Naive thymus-derived CD4-positive, alpha-beta T cell (primary cell): ENCODE measurements at regions not wholly inside any gene's neighbourhood (a gene's known extent, or its start where the extent isn't known, plus 50 kb on each side); places are given as distances from the start of the nearest gene placed in this dataset.
A peak's percentile ranks its signal among the peaks of the same experiment; 100 is the strongest.

Experiments
- ATAC-seq: fragments of 150-1000 bp; cut with Tn5 transposase; 2 replicates; pipeline ENCODE4 v1.10.0; 2021; ENCODE audit warnings: mild to moderate bottlenecking, moderate library complexity
- CTCF ChIA-PET: fragments of 350-600 bp; sonication (Branson Sonifier 250); formaldehyde crosslinking; loops from one replicate; lab custom pipeline; 2021; ENCODE audit warnings: antibody characterized with exemption; lab: Charles Lee
- POLR2A ChIA-PET: fragments of 350-600 bp; sonication (Branson Sonifier 250); formaldehyde crosslinking; loops from one replicate; lab custom pipeline; 2021; ENCODE audit warnings: antibody characterized with exemption, inconsistent platforms; lab: Charles Lee
- DNase-seq, 9 donors: peaks; one replicate each; pipeline versions ENCODE4 v3.0.0 to v3.0.0-alpha.2; 2020 to 2022; ENCODE audit warnings: mixed read lengths in 1 of 9
- H3K27ac ChIP-seq: one replicate; pipeline ENCODE4 v1.7.0; 2013; ENCODE audit warnings: mild to moderate bottlenecking, low read depth, low read length, moderate library complexity
- H3K27me3 ChIP-seq, 2 donors: one replicate each; pipeline ENCODE4 v1.7.0; 2013; ENCODE audit warnings: low read length in 2 of 2, mild to moderate bottlenecking in 2 of 2, moderate library complexity in 2 of 2; ENCODE audit not compliant: control insufficient read depth in 2 of 2, insufficient read depth in 2 of 2
- H3K36me3 ChIP-seq, 3 experiments: 1 replicate in 2 of 3; 2 replicates in 1 of 3; pipeline ENCODE4 v1.7.0; 2013; ENCODE audit warnings: low read length in 3 of 3, mild to moderate bottlenecking in 3 of 3, moderate library complexity in 1 of 3; ENCODE audit not compliant: insufficient read depth in 3 of 3, control insufficient read depth in 2 of 3
- H3K4me1 ChIP-seq, 2 donors: one replicate each; pipeline ENCODE4 v1.7.0; 2013; ENCODE audit warnings: low read length in 2 of 2, mild to moderate bottlenecking in 2 of 2, moderate library complexity in 1 of 2; ENCODE audit not compliant: control insufficient read depth in 2 of 2, insufficient read depth in 2 of 2
- H3K4me3 ChIP-seq: 2 replicates; pipeline ENCODE4 v1.7.0; 2013; ENCODE audit warnings: mild to moderate bottlenecking, low read length
- H3K9me3 ChIP-seq, 3 experiments: 1 replicate in 2 of 3; 2 replicates in 1 of 3; pipeline ENCODE4 v1.7.0; 2013; ENCODE audit warnings: low read length in 3 of 3; ENCODE audit not compliant: control insufficient read depth in 2 of 3
- H3K27ac Mint-ChIP-seq, 9 donors: one replicate each; pipeline ENCODE4 v1.8.0; 2020 to 2022; ENCODE audit warnings: mixed read lengths in 9 of 9, mild to moderate bottlenecking in 8 of 9, moderate library complexity in 5 of 9, inconsistent platforms in 2 of 9
- H3K27me3 Mint-ChIP-seq, 5 donors: one replicate each; pipeline ENCODE4 v1.8.0; 2021 to 2022; ENCODE audit warnings: mixed read lengths in 5 of 5, mild to moderate bottlenecking in 1 of 5
- H3K36me3 Mint-ChIP-seq, 5 donors: one replicate each; pipeline ENCODE4 v1.8.0; 2020 to 2022; ENCODE audit warnings: mixed read lengths in 5 of 5, mild to moderate bottlenecking in 3 of 5, inconsistent platforms in 1 of 5
- H3K4me1 Mint-ChIP-seq, 7 donors: one replicate each; pipeline ENCODE4 v1.8.0; 2020 to 2022; ENCODE audit warnings: mixed read lengths in 7 of 7, mild to moderate bottlenecking in 3 of 7, inconsistent platforms in 1 of 7
- H3K4me3 Mint-ChIP-seq, 10 donors: one replicate each; pipeline ENCODE4 v1.8.0; 2020 to 2022; ENCODE audit warnings: mild to moderate bottlenecking in 10 of 10, mixed read lengths in 10 of 10, moderate library complexity in 6 of 10, inconsistent platforms in 2 of 10
- H3K9me3 Mint-ChIP-seq, 11 donors: one replicate each; pipeline ENCODE4 v1.8.0; 2020 to 2022; ENCODE audit warnings: mixed read lengths in 11 of 11, mild to moderate bottlenecking in 4 of 11, inconsistent platforms in 1 of 11, moderate library complexity in 1 of 11
- intact Hi-C, 2 donors: fragments of 100-400 bp; cut with micrococcal nuclease; formaldehyde crosslinking; loops; one replicate each; pipeline ENCODE4 v1.15.1; 2023

DNA sequence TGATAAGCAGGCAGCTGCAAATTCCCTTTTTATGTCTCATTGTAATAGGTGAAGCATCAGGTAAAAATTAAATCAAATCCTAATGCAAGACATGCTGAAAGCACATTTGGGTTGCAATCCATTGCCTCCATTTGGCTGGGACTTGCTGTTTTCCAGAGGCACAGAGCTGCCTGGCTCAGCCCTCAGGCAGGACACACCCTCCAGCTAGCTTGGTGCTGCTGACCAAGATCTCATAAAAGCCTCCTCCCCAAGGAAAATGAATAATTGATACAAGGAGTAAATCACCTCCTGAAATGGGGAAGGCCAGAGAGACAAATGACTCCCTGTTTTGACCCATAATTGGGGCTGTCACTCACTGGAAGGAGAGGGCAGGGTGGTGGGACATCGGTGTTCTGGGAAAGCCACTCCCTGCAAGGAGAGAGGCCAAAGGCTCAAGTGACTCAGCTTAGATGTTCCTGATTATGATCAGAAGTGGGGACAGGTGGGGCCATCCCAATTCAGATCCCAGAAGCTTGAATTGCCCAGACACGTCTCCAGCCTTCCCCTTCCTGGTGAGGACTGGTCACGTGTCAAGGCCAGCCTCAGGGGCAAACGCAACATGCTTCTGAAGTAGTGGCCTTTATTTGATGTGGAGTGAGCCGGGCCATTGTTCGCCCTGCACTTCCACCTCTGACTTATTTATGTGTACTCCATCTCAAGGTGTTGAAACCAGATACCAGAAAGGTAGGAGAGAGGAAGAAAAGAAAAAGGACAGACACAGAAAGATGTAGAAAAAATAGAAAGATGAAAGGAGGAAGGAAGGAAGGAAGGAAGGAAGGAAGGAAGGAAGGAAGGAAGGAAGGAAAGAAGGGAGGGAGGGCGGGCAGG is 773.7 kb downstream of the BCL11B start:
- H3K36me3 Mint-ChIP-seq, result no peaks in the 10 kb centered on the region
- H3K9me3 ChIP-seq, result no peaks in the 10 kb centered on the region
- DNase-seq, result no peak
- H3K4me3 Mint-ChIP-seq, result no peak overlapping the region
- intact Hi-C loops, result no loop called here
- ChIA-PET POLR2A (interaction anchor here (0.6 kb wide), 1 partner anchor 252 kb away, joined by 3 read pairs; no protein-coding TSS in a partner anchor), CTCF (no interaction called here)
- no peak overlapping the region for H3K27ac ChIP-seq
- H3K4me3 ChIP-seq, result no peak overlapping the region
- peak overlapping the region in 3 of 9 donors; percentile 5 to 54 (median 33) for H3K27ac Mint-ChIP-seq
- H3K36me3 ChIP-seq, result no peaks in the 10 kb centered on the region
- H3K27me3 Mint-ChIP-seq, result no peaks in the 10 kb centered on the region
- no peaks in the 10 kb centered on the region for H3K27me3 ChIP-seq
- H3K4me1 Mint-ChIP-seq, result peaks cover 0 to 31% (median 11%) of the 10 kb centered on the region in 7 donors
- no peaks in the 10 kb centered on the region for H3K4me1 ChIP-seq
- H3K9me3 Mint-ChIP-seq, result no peaks in the 10 kb centered on the region
- no peak for ATAC-seq

DNA sequence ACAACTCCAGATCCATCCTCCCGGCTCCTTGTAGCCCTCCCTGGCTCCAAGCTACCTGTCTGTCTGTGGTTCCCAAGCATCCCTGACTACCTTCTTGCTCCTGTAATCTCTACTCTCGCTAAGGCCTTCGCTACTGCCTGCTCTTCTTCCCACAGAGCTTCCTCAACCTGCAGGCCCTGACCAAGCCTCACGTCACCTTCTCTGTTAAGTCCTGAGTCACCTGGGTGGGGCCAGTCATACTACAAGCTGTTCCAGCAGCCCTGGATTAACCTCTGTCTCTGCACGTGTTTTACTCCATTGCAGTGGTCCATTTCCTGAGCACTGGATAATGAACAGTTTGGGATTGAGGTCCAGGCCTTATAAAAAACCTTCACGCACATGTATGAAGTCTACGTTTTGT is 770.7 kb downstream of the BCL11B start:
- no peak overlapping the region for H3K27ac ChIP-seq
- Mint-ChIP-seq H3K4me3 (no peak overlapping the region), H3K36me3 (peaks cover 0 to 4% (median 0%) of the 10 kb centered on the region in 5 donors), H3K9me3 (peaks cover 0 to 5% (median 0%) of the 10 kb centered on the region in 11 donors), H3K4me1 (peaks cover 0 to 26% (median 11%) of the 10 kb centered on the region in 7 donors), H3K27me3 (no peaks in the 10 kb centered on the region), H3K27ac (peak overlapping the region in 1 of 9 donors; percentile 13)
- ChIA-PET CTCF (no interaction called here), POLR2A (no interaction called here)
- ATAC-seq (no peak), DNase-seq (no peak)
- no peaks in the 10 kb centered on the region for H3K4me1 ChIP-seq
- no peaks in the 10 kb centered on the region for H3K9me3 ChIP-seq
- intact Hi-C loops, result no loop called here
- H3K27me3 ChIP-seq, result no peaks in the 10 kb centered on the region
- no peak overlapping the region for H3K4me3 ChIP-seq
- H3K36me3 ChIP-seq, result no peaks in the 10 kb centered on the region

DNA sequence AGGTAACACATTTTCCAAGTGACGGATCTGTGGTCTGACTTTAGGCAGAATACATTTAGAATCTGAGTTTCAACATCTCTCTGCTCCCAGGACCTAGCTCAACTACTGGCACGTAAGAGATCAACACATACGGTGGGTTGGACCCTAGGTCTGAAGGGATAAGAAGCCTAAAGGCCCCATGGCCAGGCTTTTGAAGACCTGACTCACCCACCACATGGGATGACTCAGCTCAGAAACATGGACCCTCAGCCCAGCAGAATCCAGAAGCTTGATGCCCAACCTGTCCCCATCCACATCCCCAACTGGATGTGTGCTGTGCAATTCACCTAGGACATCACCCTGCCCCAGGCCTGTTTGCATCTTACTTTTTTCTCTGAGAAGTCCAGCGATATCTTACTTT is 770.2 kb downstream of the BCL11B start:
- Mint-ChIP-seq H3K4me1 (peaks cover 0 to 26% (median 11%) of the 10 kb centered on the region in 7 donors), H3K36me3 (peaks cover 0 to 4% (median 0%) of the 10 kb centered on the region in 5 donors), H3K27ac (no peak overlapping the region), H3K4me3 (no peak overlapping the region), H3K9me3 (peaks cover 0 to 6% (median 0%) of the 10 kb centered on the region in 11 donors), H3K27me3 (no peaks in the 10 kb centered on the region)
- CTCF ChIA-PET, result no interaction called here
- Histone ChIP-seq H3K36me3 (no peaks in the 10 kb centered on the region), H3K9me3 (no peaks in the 10 kb centered on the region), H3K27me3 (no peaks in the 10 kb centered on the region), H3K4me3 (no peak overlapping the region), H3K27ac (no peak overlapping the region), H3K4me1 (no peaks in the 10 kb centered on the region)
- intact Hi-C loops, result no loop called here
- DNase-seq, result no peak
- POLR2A ChIA-PET, result no interaction called here
- no peak for ATAC-seq

DNA sequence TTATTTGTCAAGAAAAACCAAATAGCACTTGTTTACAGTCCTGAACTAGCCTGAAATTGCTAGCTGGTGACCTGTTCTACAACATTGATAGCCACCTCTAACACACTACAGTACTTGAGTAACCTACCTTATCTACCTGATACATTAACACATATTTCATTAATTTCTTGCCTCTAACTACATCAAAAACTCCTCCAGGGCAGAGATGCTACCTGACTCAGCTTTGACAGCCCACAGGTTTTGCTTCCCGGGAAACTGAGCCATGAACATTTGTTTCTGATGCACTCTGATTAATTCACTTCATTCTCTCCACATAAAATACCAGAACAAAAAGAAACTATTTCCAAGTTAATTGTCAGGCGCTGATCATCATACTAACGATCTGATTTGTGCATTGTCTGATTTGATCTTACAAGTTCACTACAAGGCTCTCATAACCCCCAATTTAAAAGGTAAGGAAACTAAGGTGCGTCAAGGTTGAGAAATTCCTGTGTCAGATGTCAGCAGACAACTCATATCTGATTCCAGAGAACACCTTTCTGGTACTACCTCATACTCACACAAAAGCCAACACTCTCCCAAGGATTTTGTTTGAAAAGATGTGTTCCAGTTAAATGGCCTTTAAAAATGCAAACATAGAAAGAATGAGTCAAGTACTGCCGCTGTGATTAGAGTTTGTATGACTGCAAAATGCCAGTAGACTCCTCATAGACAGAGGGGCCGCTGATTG is 768.7 kb downstream of the BCL11B start:
- H3K4me1 Mint-ChIP-seq, result peaks cover 0 to 15% (median 9%) of the 10 kb centered on the region in 7 donors
- H3K27ac Mint-ChIP-seq, result no peak overlapping the region
- intact Hi-C loops, result no loop called here
- Histone ChIP-seq H3K27me3 (no peaks in the 10 kb centered on the region), H3K27ac (no peak overlapping the region), H3K9me3 (no peaks in the 10 kb centered on the region), H3K4me1 (no peaks in the 10 kb centered on the region), H3K36me3 (no peaks in the 10 kb centered on the region), H3K4me3 (no peak overlapping the region)
- peaks cover 0 to 6% (median 0%) of the 10 kb centered on the region in 5 donors for H3K36me3 Mint-ChIP-seq
- POLR2A ChIA-PET, result no interaction called here
- H3K9me3 Mint-ChIP-seq, result peaks cover 0 to 6% (median 0%) of the 10 kb centered on the region in 11 donors
- CTCF ChIA-PET, result interaction anchor here (0.5 kb wide), 1 partner anchor 181 kb away, joined by 4 read pairs; no protein-coding TSS in a partner anchor
- H3K4me3 Mint-ChIP-seq, result no peak overlapping the region
- no peak for ATAC-seq
- no peak for DNase-seq
- no peaks in the 10 kb centered on the region for H3K27me3 Mint-ChIP-seq

DNA sequence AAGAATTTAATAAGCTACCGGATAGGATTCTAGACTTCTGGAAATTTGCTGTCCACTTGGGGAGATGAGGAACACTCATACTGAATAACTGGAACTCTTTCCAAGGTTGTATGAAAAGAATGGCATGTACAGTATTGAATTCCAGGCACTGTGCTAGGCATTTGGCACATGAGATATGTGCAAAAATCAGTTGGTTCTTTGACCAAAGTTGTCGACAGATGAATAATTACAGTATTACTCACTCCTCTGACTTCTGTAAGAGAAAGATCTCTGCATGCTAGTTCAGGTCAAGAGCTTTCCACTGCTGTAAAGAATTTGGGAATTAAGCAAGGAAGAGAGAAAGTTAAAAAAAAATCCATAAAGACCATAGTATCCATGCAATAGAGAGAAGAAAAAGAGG is 764.7 kb downstream of the BCL11B start:
- Histone ChIP-seq H3K27ac (no peak overlapping the region), H3K27me3 (no peaks in the 10 kb centered on the region), H3K4me3 (no peak overlapping the region), H3K4me1 (peaks cover 0 to 9% of the 10 kb centered on the region in 2 donors), H3K36me3 (no peaks in the 10 kb centered on the region), H3K9me3 (no peaks in the 10 kb centered on the region)
- intact Hi-C loops, result no loop called here
- ATAC-seq (no peak), DNase-seq (no peak)
- ChIA-PET CTCF (no interaction called here), POLR2A (interaction anchor here (0.7 kb wide), 1 partner anchor 700 kb away, joined by 3 read pairs; no protein-coding TSS in a partner anchor)
- Mint-ChIP-seq H3K4me3 (no peak overlapping the region), H3K27ac (no peak overlapping the region), H3K4me1 (peaks cover 3 to 17% (median 7%) of the 10 kb centered on the region in 7 donors), H3K36me3 (peaks cover 4 to 16% (median 12%) of the 10 kb centered on the region in 5 donors), H3K27me3 (no peaks in the 10 kb centered on the region), H3K9me3 (peaks cover 4 to 24% (median 10%) of the 10 kb centered on the region in 11 donors)

DNA sequence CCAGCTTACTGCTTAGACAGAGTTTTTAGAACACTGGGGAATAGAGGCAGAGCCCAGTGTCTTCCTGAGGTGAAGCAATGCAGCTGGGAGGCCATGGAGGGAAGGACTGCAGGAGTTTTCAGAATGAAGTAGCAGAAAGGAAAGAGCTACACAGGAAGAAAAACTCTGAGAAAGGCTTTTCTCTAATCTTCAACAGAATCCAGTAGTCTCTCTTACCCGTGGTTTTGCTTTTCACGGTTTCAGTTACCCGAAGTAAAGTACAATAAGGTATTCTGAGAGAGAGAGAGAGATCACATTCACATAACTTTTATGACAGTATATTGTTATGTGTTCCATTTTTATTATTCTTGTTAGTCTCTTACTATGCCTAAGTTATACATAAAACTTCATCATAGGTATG is 761.6 kb downstream of the BCL11B start:
- Histone ChIP-seq H3K36me3 (no peaks in the 10 kb centered on the region), H3K27me3 (no peaks in the 10 kb centered on the region), H3K9me3 (no peaks in the 10 kb centered on the region), H3K4me1 (peaks cover 3 to 9% of the 10 kb centered on the region in 2 donors), H3K4me3 (no peak overlapping the region), H3K27ac (no peak overlapping the region)
- ChIA-PET CTCF (no interaction called here), POLR2A (no interaction called here)
- Mint-ChIP-seq H3K36me3 (peaks cover 4 to 16% (median 12%) of the 10 kb centered on the region in 5 donors), H3K27ac (no peak overlapping the region), H3K4me3 (peak overlapping the region in 1 of 10 donors; percentile 26), H3K27me3 (no peaks in the 10 kb centered on the region), H3K4me1 (peaks cover 10 to 40% (median 33%) of the 10 kb centered on the region in 7 donors), H3K9me3 (peaks cover 4 to 24% (median 10%) of the 10 kb centered on the region in 11 donors)
- ATAC-seq, result no peak
- no peak for DNase-seq
- intact Hi-C loops, result no loop called here
